ENCODE measurements at regions not wholly inside any gene's neighbourhood (a gene's known extent, or its start where the extent isn't known, plus 50 kb on each side); places are given as distances from the start of the nearest gene placed in this dataset.
"Not testable (repeated sequence)": the region's sequence is repeated elsewhere in the genome, so short reads cannot be mapped to it uniquely, and the experiment has no call there.

DNA sequence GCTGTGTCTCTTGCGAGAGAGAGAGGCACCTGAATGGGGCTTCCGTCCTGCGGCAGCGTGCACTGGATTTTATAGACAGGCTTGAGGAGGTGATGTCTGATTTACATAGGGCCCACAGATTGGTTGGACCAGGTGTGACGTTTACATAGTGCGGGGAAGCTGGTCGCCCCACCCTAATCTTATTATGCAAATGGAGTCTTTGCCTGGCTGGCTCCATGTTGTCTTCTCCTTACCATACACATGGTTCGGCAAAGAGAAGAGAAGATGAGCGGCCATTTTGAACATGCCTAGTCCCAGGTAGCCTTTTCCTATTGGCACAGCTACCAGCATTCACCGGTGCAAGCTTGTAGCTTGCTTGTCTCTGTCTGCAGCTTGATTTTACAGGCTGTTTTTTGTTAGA is 238.5 kb upstream of the GALNT17 start:
- H3K9me3 ChIP-seq: peaks cover 0 to 21% of the 10 kb centered on the region in 2 donors
- no peaks in the 10 kb centered on the region for H3K4me1 ChIP-seq
- no peak overlapping the region for H3K4me3 ChIP-seq
- H3K27ac ChIP-seq: no peak overlapping the region
- no peak for TF ChIP-seq CTCF (IDR thresholded peaks at IDR 0.05)
- no peak for DNase-seq
- no peaks in the 10 kb centered on the region for H3K36me3 ChIP-seq
- intact Hi-C loops (cut with DNase I): no loop called here
- ATAC-seq: no peak
- no peaks in the 10 kb centered on the region for H3K27me3 ChIP-seq

DNA sequence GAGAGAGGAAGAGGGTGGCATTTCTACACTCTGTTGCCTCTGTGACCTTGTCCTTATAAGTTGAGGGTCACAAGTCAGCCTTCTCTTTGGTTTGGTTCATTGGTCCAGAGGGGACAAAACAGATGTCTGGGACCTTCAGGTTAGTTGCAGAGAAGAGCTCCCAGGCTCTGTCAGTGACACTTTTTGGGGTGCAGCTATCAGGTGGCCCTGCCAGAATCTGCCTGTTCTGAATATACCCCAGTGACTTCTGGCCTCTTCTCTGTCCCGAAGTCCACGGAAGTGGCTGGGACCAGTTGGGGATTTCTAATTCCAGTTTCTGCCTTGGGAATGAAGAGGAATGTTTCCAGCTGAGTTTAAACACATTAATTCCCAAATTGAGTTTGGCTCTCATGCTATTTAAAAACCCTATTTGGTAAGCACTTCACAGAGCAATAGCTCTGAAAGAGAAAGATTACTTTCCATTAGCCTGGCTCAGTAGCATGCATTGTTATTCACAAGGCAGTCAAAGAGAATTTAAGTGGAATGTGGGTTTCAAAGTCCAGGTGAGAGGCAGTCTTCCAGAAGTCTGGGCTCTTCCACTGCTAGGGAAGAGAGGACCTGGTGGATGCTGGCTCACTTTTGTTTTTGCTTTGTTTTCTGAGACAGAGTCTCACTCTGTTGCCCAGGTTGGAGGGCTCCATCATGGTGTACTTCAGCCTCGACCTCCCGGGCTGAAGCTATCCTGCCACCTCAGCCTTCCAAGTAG is 237.8 kb upstream of the GALNT17 start:
- no peak for TF ChIP-seq CTCF (IDR thresholded peaks at IDR 0.05)
- DNase-seq (no peak), ATAC-seq (no peak)
- Histone ChIP-seq H3K27me3 (no peaks in the 10 kb centered on the region), H3K4me3 (no peak overlapping the region), H3K27ac (no peak overlapping the region), H3K9me3 (peaks cover 0 to 16% of the 10 kb centered on the region in 2 donors), H3K36me3 (no peaks in the 10 kb centered on the region), H3K4me1 (no peaks in the 10 kb centered on the region)
- intact Hi-C loops (cut with DNase I): no loop called here

- no peak for ATAC-seq
- no peak for DNase-seq
- Histone ChIP-seq H3K4me1 (no peaks in the 10 kb centered on the region), H3K27me3 (no peaks in the 10 kb centered on the region), H3K9me3 (peaks cover 0 to 14% of the 10 kb centered on the region in 2 donors), H3K4me3 (no peak overlapping the region), H3K27ac (no peak overlapping the region), H3K36me3 (no peaks in the 10 kb centered on the region)
- intact Hi-C loops (cut with DNase I): no loop called here
- no peak for TF ChIP-seq CTCF (IDR thresholded peaks at IDR 0.05)
Measured at GRCh38 chr7:70894799-70895198, 237.1 kb upstream of the GALNT17 start.

DNA sequence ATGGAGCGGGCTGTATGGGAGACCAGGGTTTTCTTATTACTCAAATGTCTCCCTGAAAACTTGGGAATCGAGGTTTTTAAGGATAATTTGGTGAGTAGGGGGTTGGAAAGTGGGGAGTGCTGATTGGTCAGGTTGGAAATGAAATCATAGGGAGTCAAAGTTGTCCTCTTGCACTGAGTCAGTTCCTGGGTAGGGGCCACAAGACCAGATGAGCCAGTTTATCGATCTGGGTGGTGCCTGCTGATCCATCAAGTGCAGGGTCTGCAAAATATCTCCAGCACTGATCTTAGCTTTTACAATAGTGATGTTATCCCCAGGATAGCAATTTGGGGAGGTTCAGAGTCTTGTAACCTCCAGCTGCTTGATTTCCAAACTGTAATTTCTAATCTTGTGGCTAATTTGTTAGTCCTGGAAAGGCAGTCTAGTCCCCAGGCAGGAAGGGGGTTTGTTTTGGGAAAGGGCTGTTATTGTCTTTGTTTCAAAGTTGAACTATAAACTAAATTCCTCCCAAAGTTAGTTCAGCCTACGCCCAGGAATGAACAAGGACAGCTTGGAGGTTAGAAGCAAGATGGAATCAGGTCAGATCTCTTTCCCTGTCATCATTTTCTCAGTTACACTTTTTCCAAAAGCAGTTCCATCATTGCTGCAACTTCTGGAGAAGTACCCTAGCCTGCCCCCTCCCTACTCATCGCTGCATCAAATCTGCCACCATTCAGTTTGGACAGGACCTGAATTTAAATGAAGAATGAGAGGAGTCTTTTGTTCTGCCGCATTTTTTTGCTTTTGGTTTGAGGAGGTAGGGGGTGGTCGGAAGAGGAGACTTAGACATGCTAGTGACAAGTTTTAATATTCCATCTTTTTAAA is 236.4 kb upstream of the GALNT17 start:
- H3K27me3 ChIP-seq; intact Hi-C loops (cut with DNase I); DNase-seq; ATAC-seq; H3K4me1 ChIP-seq; H3K4me3 ChIP-seq; H3K9me3 ChIP-seq; H3K36me3 ChIP-seq; H3K27ac ChIP-seq: not testable (repeated sequence)

DNA sequence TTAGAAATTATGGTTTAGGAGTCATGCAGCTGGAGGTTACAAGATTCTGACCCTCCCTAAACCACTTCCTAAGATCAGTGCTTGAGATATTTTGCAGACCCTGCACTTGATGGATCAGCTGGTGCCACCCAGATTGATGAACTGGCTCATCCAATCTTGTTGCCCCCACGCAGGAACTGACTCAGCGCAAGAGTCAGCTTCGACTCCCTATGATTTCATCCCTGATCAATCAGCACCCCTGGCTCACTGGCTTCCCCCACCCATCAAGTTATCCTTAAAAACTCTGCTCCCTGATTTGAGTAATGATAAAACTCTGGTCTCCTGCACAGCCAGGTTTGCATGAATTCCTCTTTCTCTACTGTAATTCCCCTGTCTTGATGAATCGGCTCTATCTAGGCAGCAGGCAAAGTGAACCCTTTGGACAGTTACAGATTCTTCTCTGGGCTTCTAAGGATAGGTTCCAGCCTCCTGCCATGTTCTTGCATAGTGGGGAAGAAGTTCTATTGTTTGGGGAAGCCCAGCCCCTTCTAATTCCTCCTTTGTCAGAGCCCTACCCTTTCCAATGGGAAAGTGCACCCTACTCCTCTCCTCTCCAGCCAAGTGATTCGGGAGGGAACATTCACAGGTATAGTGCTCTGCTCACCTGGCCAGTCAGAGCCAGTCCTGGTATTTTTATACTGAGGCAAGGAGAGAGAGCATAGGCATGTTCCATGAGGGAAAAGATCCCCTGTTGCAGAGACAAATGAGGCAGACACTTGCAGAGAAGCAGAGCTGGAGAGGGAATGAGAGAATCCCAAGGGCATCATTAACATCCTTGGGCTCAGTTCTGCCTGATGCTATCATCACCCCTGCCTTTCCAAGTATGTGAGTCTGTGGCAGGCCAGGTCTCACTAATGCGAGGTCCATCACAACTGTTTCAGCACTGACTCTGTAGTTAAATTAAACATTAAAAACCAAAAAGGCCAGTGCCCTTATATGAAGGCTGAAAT is 224.4 kb upstream of the GALNT17 start:
- Histone ChIP-seq H3K9me3 (peaks cover 0 to 10% of the 10 kb centered on the region in 2 donors), H3K27ac (no peak overlapping the region), H3K4me3 (no peak overlapping the region), H3K27me3 (no peaks in the 10 kb centered on the region), H3K36me3 (no peaks in the 10 kb centered on the region), H3K4me1 (no peaks in the 10 kb centered on the region)
- ATAC-seq (no peak), DNase-seq (no peak)
- intact Hi-C loops (cut with DNase I): no loop called here
- no peak for TF ChIP-seq CTCF (IDR thresholded peaks at IDR 0.05)
